Spleen (tissue), 11 donors: ENCODE measurements at regions not wholly inside any gene's neighbourhood (a gene's known extent, or its start where the extent isn't known, plus 50 kb on each side); places are given as distances from the start of the nearest gene placed in this dataset.

Source experiments
- DNase-seq: peaks from one replicate; pipeline ENCODE4 v3.0.0-alpha.2; 2020
- H3K27ac ChIP-seq, 8 donors: fragments of 200-600 bp; sonication (generic) in 7 of 8; 1 replicate in 4 of 8; 2 replicates in 4 of 8; pipeline versions ENCODE4 v1.5.0 to v1.8.0; 2016 to 2021; ENCODE audit warnings: inconsistent platforms in 4 of 8, mild to moderate bottlenecking in 4 of 8, moderate library complexity in 1 of 8
- H3K27me3 ChIP-seq, 7 donors: fragments of 200-600 bp; sonication (generic) in 6 of 7; replicated peaks in 1 of 7; 1 replicate in 4 of 7; 2 replicates in 3 of 7; pipeline versions ENCODE4 v1.5.0 to v1.8.0; 2016 to 2021; ENCODE audit warnings: inconsistent platforms in 3 of 7, mild to moderate bottlenecking in 1 of 7
- H3K36me3 ChIP-seq, 6 donors: fragments of 200-600 bp; sonication (generic) in 5 of 6; 1 replicate in 4 of 6; 2 replicates in 2 of 6; pipeline versions ENCODE4 v1.5.0 to v1.8.0; 2016 to 2021; ENCODE audit warnings: inconsistent platforms in 2 of 6
- H3K4me1 ChIP-seq, 6 donors: fragments of 200-600 bp; sonication (generic) in 5 of 6; 1 replicate in 3 of 6; 2 replicates in 3 of 6; pipeline versions ENCODE4 v1.5.0 to v1.8.0; 2016 to 2021; ENCODE audit warnings: inconsistent platforms in 3 of 6
- H3K4me3 ChIP-seq, 8 donors: fragments of 200-600 bp; sonication (generic) in 7 of 8; 1 replicate in 4 of 8; 2 replicates in 4 of 8; pipeline versions ENCODE4 v1.5.0 to v1.8.0; 2016 to 2021; ENCODE audit warnings: inconsistent platforms in 4 of 8, mild to moderate bottlenecking in 4 of 8, moderate library complexity in 2 of 8
- H3K9me3 ChIP-seq, 8 donors: fragments of 200-600 bp; sonication (generic) in 7 of 8; 1 replicate in 4 of 8; 2 replicates in 4 of 8; pipeline versions ENCODE4 v1.5.0 to v1.8.0; 2016 to 2021; ENCODE audit warnings: inconsistent platforms in 4 of 8
- CTCF ChIP-seq, 11 experiments: fragments of 200-600 bp in 7 of 11; fragments of 450-650 bp in 4 of 11; sonication (generic) in 4 of 11; IDR thresholded peaks in 8 of 11; conservative IDR thresholded peaks in 3 of 11; 1 replicate in 7 of 11; 2 replicates in 4 of 11; pipeline versions ENCODE4 v1.4.0 to v1.8.0; 2016 to 2021; ENCODE audit warnings: antibody characterized with exemption in 11 of 11, inconsistent platforms in 4 of 11, mild to moderate bottlenecking in 1 of 11
- POLR2A ChIP-seq, 3 donors: fragments of 450-650 bp; IDR thresholded peaks; one replicate each; pipeline ENCODE4 v1.5.1; 2017; ENCODE audit warnings: antibody characterized with exemption in 3 of 3, mild to moderate bottlenecking in 1 of 3
- POLR2AphosphoS5 ChIP-seq, 3 donors: sonication (generic); formaldehyde crosslinking; IDR thresholded peaks; one replicate each; pipeline ENCODE4 v1.5.1; 2017; ENCODE audit warnings: antibody characterized with exemption in 3 of 3
- WGBS, 5 donors: extraction: QIAGEN DNeasy Blood & Tissue Kit in 3 of 5; methylation state at CpG; one replicate each; pipeline versions ENCODE4 v1.1.5 to v1.1.7; 2013 to 2018; 5-methylcytosine and 5-hydroxymethylcytosine counted together
- intact Hi-C: fragments of 100-400 bp; cut with DNase I; formaldehyde crosslinking; loops from one replicate; pipeline ENCODE4 v1.15.0; 2023; ENCODE audit warnings: low total_unique reads
- donor health status: healthy with polysubstance abuse.
- donor health status: DM: no; HTN: no; CAD: no; lungs with moderate emphysema.
- donor health status: DM: no; HTN: no; CAD: no.
- donor health status: Bipolar disorder and iron deficiency.
- donor health status: healthy.
- donor health status: DM: no; HTN: no; CAD: no.
- donor health status: DM: yes; HTN: yes; CAD: no.

GRCh38 chr6:140538926-140539325 lies 1164.5 kb upstream of the CITED2 start:
- no peak for DNase-seq
- no peak overlapping the region for H3K4me3 ChIP-seq

GRCh38 chr6:140537834-140538705 lies 1163.6 kb upstream of the CITED2 start:
- Histone ChIP-seq H3K9me3 (peaks cover 0 to 18% (median 8%) of the 10 kb centered on the region in 8 donors), H3K27me3 (no peaks in the 10 kb centered on the region), H3K27ac (peak overlapping the region in 3 of 8 donors; percentile 8 to 22 (median 12)), H3K4me1 (no peaks in the 10 kb centered on the region), H3K4me3 (no peak overlapping the region), H3K36me3 (no peaks in the 10 kb centered on the region)
- no peak for DNase-seq
- intact Hi-C loops, result no loop called here
- 38 to 53% (median 49%) methylated on average over 8 of the region's 8 CpGs for WGBS, 5 donors
- TF ChIP-seq POLR2A (IDR thresholded peaks at IDR 0.05), result no peak
- TF ChIP-seq POLR2AphosphoS5 (IDR thresholded peaks at IDR 0.05), result no peak
- TF ChIP-seq CTCF (IDR thresholded peaks at IDR 0.05 in 8 of 11, conservative IDR thresholded peaks at IDR 0.05 in 3 of 11), result no peak

More at GRCh38 chr6:140538926-140539325, 1164.5 kb upstream of the CITED2 start:
- TF ChIP-seq POLR2A (IDR thresholded peaks at IDR 0.05) (no peak), CTCF (IDR thresholded peaks at IDR 0.05 in 8 of 11, conservative IDR thresholded peaks at IDR 0.05 in 3 of 11) (no peak), POLR2AphosphoS5 (IDR thresholded peaks at IDR 0.05) (no peak)
- Histone ChIP-seq H3K4me1 (no peaks in the 10 kb centered on the region), H3K27me3 (no peaks in the 10 kb centered on the region), H3K27ac (no peak overlapping the region), H3K9me3 (peaks cover 0 to 18% (median 8%) of the 10 kb centered on the region in 8 donors), H3K36me3 (no peaks in the 10 kb centered on the region)
- intact Hi-C loops, result no loop called here

GRCh38 chr6:140537211-140537610 lies 1162.8 kb upstream of the CITED2 start:
- peaks cover 0 to 19% (median 8%) of the 10 kb centered on the region in 8 donors for H3K9me3 ChIP-seq
- 69 to 88% (median 79%) methylated on average over 3 of the region's 3 CpGs for WGBS, 5 donors
- TF ChIP-seq CTCF (IDR thresholded peaks at IDR 0.05 in 8 of 11, conservative IDR thresholded peaks at IDR 0.05 in 3 of 11) (no peak), POLR2AphosphoS5 (IDR thresholded peaks at IDR 0.05) (no peak), POLR2A (IDR thresholded peaks at IDR 0.05) (no peak)
- no peak for DNase-seq
- no peaks in the 10 kb centered on the region for H3K4me1 ChIP-seq
- H3K36me3 ChIP-seq, result no peaks in the 10 kb centered on the region
- no peak overlapping the region for H3K4me3 ChIP-seq
- intact Hi-C loops, result no loop called here
- no peaks in the 10 kb centered on the region for H3K27me3 ChIP-seq
- H3K27ac ChIP-seq, result peak overlapping the region in 4 of 8 donors; percentile 8 to 22 (median 14)

GRCh38 chr6:140535511-140535910 lies 1161.1 kb upstream of the CITED2 start:
- Histone ChIP-seq H3K4me1 (no peaks in the 10 kb centered on the region), H3K27me3 (no peaks in the 10 kb centered on the region), H3K4me3 (no peak overlapping the region), H3K9me3 (peaks cover 0 to 22% (median 8%) of the 10 kb centered on the region in 8 donors), H3K27ac (no peak overlapping the region), H3K36me3 (no peaks in the 10 kb centered on the region)
- DNase-seq, result no peak
- intact Hi-C loops, result no loop called here
- TF ChIP-seq POLR2A (IDR thresholded peaks at IDR 0.05), result no peak
- no peak for TF ChIP-seq POLR2AphosphoS5 (IDR thresholded peaks at IDR 0.05)
- no peak for TF ChIP-seq CTCF (IDR thresholded peaks at IDR 0.05 in 8 of 11, conservative IDR thresholded peaks at IDR 0.05 in 3 of 11)
- WGBS, 5 donors, result 70 to 94% (median 85%) methylated on average over 1 of the region's 1 CpG
